ENCODE measurements at regions not wholly inside any gene's neighbourhood (a gene's known extent, or its start where the extent isn't known, plus 50 kb on each side); places are given as distances from the start of the nearest gene placed in this dataset.

GRCh38 chr1:105416261-105416660 is 1640.2 kb upstream of the PRMT6 start:
- H3K4me1 ChIP-seq (ENCODE audit: control insufficient read depth, insufficient read depth, low read length) = no peaks in the 10 kb centered on the region
- no peak overlapping the region for H3K4me2 ChIP-seq (ENCODE audit: control insufficient read depth, insufficient read depth)
- no TSS peak for BruUV-seq (replicated peaks)
- CTCF ChIA-PET = no interaction called here
- H3K79me2 ChIP-seq (ENCODE audit: control insufficient read depth, insufficient read depth, low read length) = no peaks in the 10 kb centered on the region
- POLR2A ChIA-PET = no interaction called here
- H3K27me3 ChIP-seq (replicated peaks in 1 of 2; ENCODE audit: control insufficient read depth in 2 of 2, insufficient read depth in 2 of 2, low read length in 1 of 2) = no peaks in the 10 kb centered on the region
- WGBS (ENCODE audit: insufficient coverage, insufficient replicate concordance, low lambda C conversion rate, missing lambda C conversion rate) = 14% methylated on average over 3 of the region's 3 CpGs
- no peaks in the 10 kb centered on the region; the same call in 2 of the 3 replicates for H3K9me3 ChIP-seq (replicated peaks; ENCODE audit: control insufficient read depth, insufficient read depth, low read length)
- no peak for DNase-seq (ENCODE audit: low read depth, low spot score)
- no peak overlapping the region for H2AFZ ChIP-seq (ENCODE audit: control insufficient read depth, low read depth, low read length)
- no peak for FAIRE-seq
- H3K36me3 ChIP-seq (ENCODE audit: control insufficient read depth in 2 of 2, insufficient read depth in 2 of 2, low read length in 1 of 2) = no peaks in the 10 kb centered on the region
- SMC1A ChIA-PET (ENCODE audit: uncharacterized antibody, unreplicated experiment) = interaction anchor here (0.6 kb wide), 1 partner anchor 246 kb away, joined by 3 read pairs; no protein-coding TSS in a partner anchor
- ATAC-seq = peak; percentile 67
- no peak overlapping the region for H3K9ac ChIP-seq (ENCODE audit: control insufficient read depth, insufficient read depth, low read length)
- in situ Hi-C loops (cut with MboI) = no loop called here
- RAD21 ChIA-PET (ENCODE audit: unreplicated experiment) = no interaction called here
- H3K27ac ChIP-seq (ENCODE audit: control insufficient read depth, insufficient read depth) = no peak overlapping the region
- H3K4me3 ChIP-seq = no peak overlapping the region
- intact Hi-C loops (cut with micrococcal nuclease; ENCODE audit: unreplicated experiment) = no loop called here
- H4K20me1 ChIP-seq (ENCODE audit: control insufficient read depth, insufficient read depth) = no peaks in the 10 kb centered on the region
- TF ChIP-seq ZNF687 (IDR thresholded peaks at IDR 0.05) (no peak), SMAD5 (IDR thresholded peaks at IDR 0.05; ENCODE audit: low read depth) (no peak), POLR2A (IDR thresholded peaks at IDR 0.05; ENCODE audit: low read depth, low read length) (no peak), NBN (IDR thresholded peaks at IDR 0.05) (no peak), E4F1 (IDR thresholded peaks at IDR 0.05; ENCODE audit: borderline replicate concordance, partially characterized antibody) (no peak), BHLHE40 (IDR thresholded peaks at IDR 0.05; ENCODE audit: borderline replicate concordance in 1 of 2, low read depth in 2 of 2, low read length in 1 of 2) (no peak), HCFC1 (IDR thresholded peaks at IDR 0.05; ENCODE audit: low read length) (no peak), FOXM1 (IDR thresholded peaks at IDR 0.05; ENCODE audit: low read depth, low read length) (no peak), BCLAF1 (IDR thresholded peaks at IDR 0.05) (no peak), RCOR1 (conservative IDR thresholded peaks at IDR 0.05; ENCODE audit: low read depth, low read length) (no peak), NFIC (IDR thresholded peaks at IDR 0.05; ENCODE audit: low read depth, low read length) (no peak), HSF1 (IDR thresholded peaks at IDR 0.05; ENCODE audit: low read depth, low read length) (no peak), FOS (IDR thresholded peaks at IDR 0.05; ENCODE audit: borderline replicate concordance, extremely low read depth, insufficient read length) (no peak)

All from GM12878 (cell line).